KMS-11 (cell line): ENCODE measurements at regions not wholly inside any gene's neighbourhood (a gene's known extent, or its start where the extent isn't known, plus 50 kb on each side); places are given as distances from the start of the nearest gene placed in this dataset.

ENCODE experiments used
- H2AFZ ChIP-seq: fragments of 200-600 bp; sonication (generic); 2 replicates; pipeline ENCODE4 v1.6.1; 2016; ENCODE audit warnings: antibody characterized with exemption, mixed run types, low read depth
- H3K27ac ChIP-seq: fragments of 200-600 bp; sonication (generic); 2 replicates; pipeline ENCODE4 v1.6.1; 2016; ENCODE audit warnings: mild to moderate bottlenecking, mixed run types
- H3K27me3 ChIP-seq: fragments of 200-600 bp; sonication (generic); 2 replicates; pipeline ENCODE4 v1.6.1; 2017; ENCODE audit warnings: mild to moderate bottlenecking, low read depth, mixed run types, moderate library complexity; ENCODE audit not compliant: insufficient read depth
- H3K36me3 ChIP-seq: fragments of 200-600 bp; sonication (generic); 2 replicates; pipeline ENCODE4 v1.6.1; 2017; ENCODE audit warnings: mild to moderate bottlenecking, mixed run types; ENCODE audit not compliant: insufficient read depth
- H3K4me1 ChIP-seq: fragments of 200-600 bp; sonication (generic); 2 replicates; pipeline ENCODE4 v1.6.1; 2016; ENCODE audit warnings: mild to moderate bottlenecking, low read depth, mixed run types; ENCODE audit not compliant: poor library complexity, severe bottlenecking
- H3K4me2 ChIP-seq: fragments of 200-600 bp; sonication (generic); 2 replicates; pipeline ENCODE4 v1.7.0; 2016; ENCODE audit warnings: mild to moderate bottlenecking, mixed run types
- H3K4me3 ChIP-seq: fragments of 200-600 bp; sonication (generic); IDR thresholded peaks from 2 replicates; pipeline ENCODE4 v1.6.1; 2017; ENCODE audit warnings: low read depth, low read length, mixed read lengths; ENCODE audit not compliant: insufficient read depth
- H3K79me2 ChIP-seq: fragments of 200-600 bp; sonication (generic); 2 replicates; pipeline ENCODE4 v1.6.1; 2016; ENCODE audit warnings: low read depth, mixed run types; ENCODE audit not compliant: insufficient read depth
- H3K9ac ChIP-seq: fragments of 200-600 bp; sonication (generic); 2 replicates; pipeline ENCODE4 v1.6.1; 2016; ENCODE audit warnings: mild to moderate bottlenecking, mixed run types
- H4K20me1 ChIP-seq: fragments of 200-600 bp; sonication (generic); 2 replicates; pipeline ENCODE4 v1.6.1; 2016; ENCODE audit warnings: mild to moderate bottlenecking, mixed run types; ENCODE audit not compliant: insufficient read depth
- CTCF ChIP-seq: fragments of 200-600 bp; sonication (generic); conservative IDR thresholded peaks from 2 replicates; pipeline ENCODE4 v1.6.1; 2017; ENCODE audit warnings: low read depth, mild to moderate bottlenecking, antibody characterized with exemption, low read length, moderate library complexity, mixed read lengths

- H2AFZ ChIP-seq, result no peak overlapping the region
- H3K27ac ChIP-seq, result no peak overlapping the region
- H3K4me1 ChIP-seq, result no peaks in the 10 kb centered on the region
- no peak for TF ChIP-seq CTCF
- H3K27me3 ChIP-seq, result peaks cover 86% of the 10 kb centered on the region
- H3K9ac ChIP-seq, result no peak overlapping the region
- H3K4me2 ChIP-seq, result no peak overlapping the region
- no peaks in the 10 kb centered on the region for H3K79me2 ChIP-seq
- H3K36me3 ChIP-seq, result no peaks in the 10 kb centered on the region
- no peak overlapping the region for H3K4me3 ChIP-seq
- H4K20me1 ChIP-seq, result no peaks in the 10 kb centered on the region
These were observed 142.5 kb downstream of the RBFOX3 start for GRCh38 chr17:79468183-79468944.

- no peak for TF ChIP-seq CTCF
- H2AFZ ChIP-seq, result no peak overlapping the region
- no peak overlapping the region for H3K4me3 ChIP-seq
- H3K9ac ChIP-seq, result no peak overlapping the region
- no peaks in the 10 kb centered on the region for H4K20me1 ChIP-seq
- H3K4me2 ChIP-seq, result no peak overlapping the region
- H3K27ac ChIP-seq, result no peak overlapping the region
- no peaks in the 10 kb centered on the region for H3K79me2 ChIP-seq
- H3K4me1 ChIP-seq, result no peaks in the 10 kb centered on the region
- H3K27me3 ChIP-seq, result peaks cover 80% of the 10 kb centered on the region
- no peaks in the 10 kb centered on the region for H3K36me3 ChIP-seq
These were observed 144.1 kb downstream of the RBFOX3 start for GRCh38 chr17:79466562-79467350.

GRCh38 chr17:79465681-79466025 is 145.2 kb downstream of the RBFOX3 start:
- H3K9ac ChIP-seq, result no peak overlapping the region
- H3K4me3 ChIP-seq, result no peak overlapping the region
- no peak overlapping the region for H3K27ac ChIP-seq
- H3K4me2 ChIP-seq, result no peak overlapping the region
- H4K20me1 ChIP-seq, result no peaks in the 10 kb centered on the region
- no peaks in the 10 kb centered on the region for H3K36me3 ChIP-seq
- no peaks in the 10 kb centered on the region for H3K79me2 ChIP-seq
- no peak overlapping the region for H2AFZ ChIP-seq
- TF ChIP-seq CTCF, result no peak
- peaks cover 79% of the 10 kb centered on the region for H3K27me3 ChIP-seq
- H3K4me1 ChIP-seq, result no peaks in the 10 kb centered on the region

GRCh38 chr17:79465011-79465680 is 145.7 kb downstream of the RBFOX3 start:
- Histone ChIP-seq H3K9ac (no peak overlapping the region), H4K20me1 (no peaks in the 10 kb centered on the region), H3K4me1 (no peaks in the 10 kb centered on the region), H3K27me3 (peaks cover 79% of the 10 kb centered on the region), H2AFZ (no peak overlapping the region), H3K36me3 (no peaks in the 10 kb centered on the region), H3K4me3 (no peak overlapping the region), H3K4me2 (no peak overlapping the region), H3K79me2 (no peaks in the 10 kb centered on the region), H3K27ac (no peak overlapping the region)
- TF ChIP-seq CTCF, result no peak
